NB4 (cell line): ENCODE measurements at regions not wholly inside any gene's neighbourhood (a gene's known extent, or its start where the extent isn't known, plus 50 kb on each side); places are given as distances from the start of the nearest gene placed in this dataset.

Experiments used
- DNase-seq: peaks from one replicate; pipeline ENCODE4 v3.0.0; 2010; ENCODE audit warnings: low read depth
- H3K4me3 ChIP-seq: one replicate; pipeline ENCODE4 v1.5.1; 2011; ENCODE audit warnings: mild to moderate bottlenecking, low read depth, low read length, moderate library complexity
- CTCF ChIP-seq: IDR thresholded peaks from one replicate; pipeline ENCODE4 v1.5.1; 2012; ENCODE audit warnings: low read depth, low read length
- MAX ChIP-seq: IDR thresholded peaks from 2 replicates; pipeline ENCODE4 v1.6.1; 2011; ENCODE audit warnings: low read depth, low read length
- MYC ChIP-seq: IDR thresholded peaks from 2 replicates; pipeline ENCODE4 v1.6.1; 2011; ENCODE audit warnings: low read depth, low read length
- POLR2A ChIP-seq: IDR thresholded peaks from 2 replicates; pipeline ENCODE4 v1.6.1; 2011; ENCODE audit warnings: mild to moderate bottlenecking; ENCODE audit not compliant: insufficient read length; ENCODE audit errors: extremely low read depth

DNA sequence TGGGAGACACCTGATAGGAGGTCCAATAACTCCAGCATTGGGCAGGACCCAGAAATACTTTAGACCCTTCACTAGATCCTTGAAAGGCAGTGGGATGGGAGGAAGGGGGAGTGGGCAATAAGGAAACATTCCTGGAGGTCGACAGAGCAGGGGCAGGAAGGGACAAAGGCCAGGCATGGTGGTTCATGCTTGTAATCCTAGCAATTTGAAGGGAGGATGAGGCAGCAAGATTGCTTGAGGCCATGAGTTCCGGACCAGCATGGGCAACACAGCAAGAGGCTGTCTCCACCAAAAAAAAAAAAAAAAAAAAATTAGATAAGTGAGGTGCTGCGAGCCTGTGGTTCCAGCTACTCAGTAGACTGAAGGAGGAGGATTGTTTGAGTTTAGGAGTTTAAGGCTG lies 134.9 kb downstream of the JCAD start:
- TF ChIP-seq MYC = no peak
- TF ChIP-seq CTCF = no peak
- no peak for TF ChIP-seq MAX
- TF ChIP-seq POLR2A = no peak
- no peak for DNase-seq
- H3K4me3 ChIP-seq = no peak overlapping the region

DNA sequence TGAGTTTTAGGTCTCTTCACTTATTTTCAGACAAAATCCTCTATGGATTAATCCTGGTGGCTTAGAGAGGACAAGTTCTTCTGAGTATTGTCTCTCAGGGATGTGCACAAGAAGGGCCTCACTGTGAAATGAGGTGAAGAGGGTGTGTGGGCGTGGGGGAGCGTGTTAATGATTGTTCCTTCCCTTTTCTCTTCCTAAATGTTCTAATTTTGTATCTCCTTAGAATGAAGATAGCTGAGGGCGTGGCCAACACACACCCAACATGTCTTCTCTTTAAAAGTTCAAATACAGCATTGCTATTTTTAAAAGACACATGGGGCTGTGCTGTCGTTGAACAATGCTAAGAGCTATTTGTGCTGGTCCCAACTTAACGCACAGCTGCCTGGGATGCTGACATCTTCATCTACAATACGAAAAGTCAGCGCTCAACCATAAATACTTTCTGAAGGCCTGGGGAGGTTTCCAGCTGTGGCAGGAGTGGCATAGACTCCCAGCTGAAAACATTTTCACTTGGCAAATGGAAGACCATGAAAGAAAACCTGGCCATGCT lies 135.9 kb downstream of the JCAD start:
- DNase-seq = no peak
- H3K4me3 ChIP-seq = no peak overlapping the region
- no peak for TF ChIP-seq CTCF
- TF ChIP-seq MAX = no peak
- TF ChIP-seq POLR2A = no peak
- no peak for TF ChIP-seq MYC

DNA sequence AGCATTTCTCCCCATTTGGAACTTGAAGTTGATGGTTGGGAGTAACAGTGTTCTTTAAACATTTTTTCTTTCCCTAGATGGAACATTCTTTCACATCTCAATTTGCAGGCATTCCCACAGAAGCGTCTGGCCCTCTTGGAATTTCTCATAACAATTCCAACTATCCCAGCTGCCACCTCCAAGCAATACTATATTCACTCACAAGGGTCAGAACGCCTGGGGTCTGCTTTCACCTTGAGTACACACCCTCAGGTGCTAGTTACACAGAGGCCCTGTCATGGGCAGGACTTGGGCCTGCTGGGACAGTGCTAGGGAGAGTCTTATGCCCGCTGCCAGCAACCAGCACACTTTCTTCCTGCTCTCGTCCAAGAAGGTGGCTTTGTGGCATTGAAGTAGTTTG lies 136.5 kb downstream of the JCAD start:
- DNase-seq = no peak
- no peak overlapping the region for H3K4me3 ChIP-seq
- no peak for TF ChIP-seq CTCF
- TF ChIP-seq MAX = no peak
- no peak for TF ChIP-seq MYC
- TF ChIP-seq POLR2A = no peak

GRCh38 chr10:29922226-29922625 lies 137.2 kb downstream of the JCAD start:
- DNase-seq = no peak

DNA sequence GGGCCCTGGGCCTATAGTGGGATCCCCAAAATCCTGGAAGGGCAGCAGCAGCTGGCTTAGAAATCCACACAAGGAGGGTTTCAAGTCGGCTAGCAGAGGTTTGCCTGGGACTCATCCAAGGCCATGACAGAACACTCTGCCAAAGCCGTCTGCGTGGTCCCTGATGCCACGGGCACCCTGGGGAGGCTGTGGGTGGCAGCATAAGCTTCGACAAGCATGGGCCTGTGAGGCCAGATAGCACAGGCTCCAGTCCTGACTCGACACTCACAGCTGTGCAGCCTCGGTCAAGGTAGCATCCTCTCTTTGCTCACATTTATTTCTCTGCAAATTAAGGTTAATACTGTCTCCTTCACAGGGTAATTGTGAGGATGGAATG lies 138.3 kb downstream of the JCAD start:
- TF ChIP-seq MYC = no peak
- TF ChIP-seq MAX = no peak
- TF ChIP-seq CTCF = no peak
- TF ChIP-seq POLR2A = no peak
- no peak overlapping the region for H3K4me3 ChIP-seq

More at GRCh38 chr10:29922226-29922625, 137.2 kb downstream of the JCAD start:
- TF ChIP-seq CTCF (no peak), MYC (no peak), POLR2A (no peak), MAX (no peak)
- no peak overlapping the region for H3K4me3 ChIP-seq

More for the DNA sequence above, 138.3 kb downstream of the JCAD start:
- DNase-seq = no peak
